GM12874 (cell line): ENCODE measurements at regions not wholly inside any gene's neighbourhood (a gene's known extent, or its start where the extent isn't known, plus 50 kb on each side); places are given as distances from the start of the nearest gene placed in this dataset.

Experiments used
- TF ChIP-seq, protein P1 (sequence below): IDR thresholded peaks from 2 replicates; pipeline ENCODE4 v1.5.1; 2011; ENCODE audit warnings: low read depth, mild to moderate bottlenecking, control low read depth, low read length, moderate library complexity; ENCODE audit not compliant: insufficient read depth

DNA sequence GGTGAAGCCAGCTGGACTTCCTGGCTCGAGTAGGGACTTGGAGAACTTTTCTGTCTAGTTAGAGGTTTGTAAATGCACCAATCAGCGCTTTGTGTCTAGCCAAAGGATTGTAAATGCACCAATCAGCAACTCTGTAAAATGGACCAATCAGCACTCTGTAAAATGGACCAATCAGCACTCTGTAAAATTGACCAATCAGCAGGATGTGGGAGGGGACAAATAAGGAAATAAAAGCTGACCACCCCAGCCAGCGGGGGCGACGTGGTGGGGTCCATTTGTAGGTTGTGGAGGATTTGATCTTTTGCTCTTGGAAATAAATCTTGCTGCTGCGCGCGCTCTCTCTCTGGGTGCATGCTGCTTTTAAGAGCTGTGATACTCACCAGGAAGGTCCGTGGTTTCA is 202.9 kb downstream of the MIAT start:
- TF ChIP-seq, protein P1, sequence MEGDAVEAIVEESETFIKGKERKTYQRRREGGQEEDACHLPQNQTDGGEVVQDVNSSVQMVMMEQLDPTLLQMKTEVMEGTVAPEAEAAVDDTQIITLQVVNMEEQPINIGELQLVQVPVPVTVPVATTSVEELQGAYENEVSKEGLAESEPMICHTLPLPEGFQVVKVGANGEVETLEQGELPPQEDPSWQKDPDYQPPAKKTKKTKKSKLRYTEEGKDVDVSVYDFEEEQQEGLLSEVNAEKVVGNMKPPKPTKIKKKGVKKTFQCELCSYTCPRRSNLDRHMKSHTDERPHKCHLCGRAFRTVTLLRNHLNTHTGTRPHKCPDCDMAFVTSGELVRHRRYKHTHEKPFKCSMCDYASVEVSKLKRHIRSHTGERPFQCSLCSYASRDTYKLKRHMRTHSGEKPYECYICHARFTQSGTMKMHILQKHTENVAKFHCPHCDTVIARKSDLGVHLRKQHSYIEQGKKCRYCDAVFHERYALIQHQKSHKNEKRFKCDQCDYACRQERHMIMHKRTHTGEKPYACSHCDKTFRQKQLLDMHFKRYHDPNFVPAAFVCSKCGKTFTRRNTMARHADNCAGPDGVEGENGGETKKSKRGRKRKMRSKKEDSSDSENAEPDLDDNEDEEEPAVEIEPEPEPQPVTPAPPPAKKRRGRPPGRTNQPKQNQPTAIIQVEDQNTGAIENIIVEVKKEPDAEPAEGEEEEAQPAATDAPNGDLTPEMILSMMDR = no peak

DNA sequence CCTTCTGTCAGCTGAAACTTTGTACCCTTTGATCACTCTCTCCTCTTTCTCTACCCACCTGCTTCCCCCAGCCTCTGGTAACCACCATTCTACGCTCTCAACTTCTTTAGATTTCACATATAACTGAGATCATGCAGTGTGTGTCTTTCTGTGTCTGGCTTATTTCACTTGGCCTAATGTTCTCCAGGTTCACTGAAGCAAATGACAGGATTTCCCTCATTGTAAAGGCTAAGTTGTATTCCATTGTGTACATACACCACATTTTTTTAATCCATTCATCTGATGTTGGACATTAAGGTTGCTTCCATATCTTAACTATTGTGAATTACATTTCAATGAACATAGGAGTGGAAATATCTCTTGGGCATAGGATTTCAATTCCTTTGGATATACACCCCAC is 207.6 kb downstream of the MIAT start:
- TF ChIP-seq, protein P1 = no peak

DNA sequence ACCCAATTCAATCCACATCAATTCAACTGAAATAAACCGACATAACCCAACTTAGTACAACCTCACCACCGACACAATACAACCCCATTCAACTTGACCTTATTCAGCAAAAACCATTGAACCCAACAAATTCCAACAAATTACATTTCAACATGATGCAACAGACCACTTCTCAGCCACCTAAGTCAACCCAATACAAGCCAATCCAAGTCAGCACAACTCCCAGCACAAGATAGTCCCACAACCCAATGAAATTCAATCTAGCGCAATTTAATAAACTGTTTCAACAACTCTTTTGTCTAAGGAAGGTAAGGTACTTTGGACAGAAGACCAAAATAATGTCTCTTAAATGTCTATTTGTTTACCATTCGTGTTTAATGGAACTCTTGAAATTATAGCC is 226.0 kb downstream of the MIAT start:
- TF ChIP-seq, protein P1 = no peak

DNA sequence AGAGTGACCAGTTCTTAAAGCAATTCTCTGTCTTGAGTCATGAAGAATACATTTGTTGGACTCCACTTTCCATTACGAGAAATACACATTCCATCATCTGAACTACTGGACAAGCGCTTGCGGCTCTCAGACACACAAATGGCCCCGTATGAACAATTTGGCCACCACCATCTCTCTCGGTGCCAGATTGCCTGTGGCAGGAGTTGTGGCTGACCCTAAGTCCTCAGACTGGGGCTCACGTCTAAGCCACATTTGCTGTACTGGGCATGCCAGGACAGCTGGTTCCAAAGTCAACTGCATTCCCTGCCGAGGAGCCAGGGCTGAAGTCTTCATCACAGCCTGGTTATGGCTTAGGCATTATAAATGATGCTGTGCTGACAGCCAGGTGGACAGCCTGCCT is 227.5 kb downstream of the MIAT start:
- TF ChIP-seq, protein P1 = no peak

DNA sequence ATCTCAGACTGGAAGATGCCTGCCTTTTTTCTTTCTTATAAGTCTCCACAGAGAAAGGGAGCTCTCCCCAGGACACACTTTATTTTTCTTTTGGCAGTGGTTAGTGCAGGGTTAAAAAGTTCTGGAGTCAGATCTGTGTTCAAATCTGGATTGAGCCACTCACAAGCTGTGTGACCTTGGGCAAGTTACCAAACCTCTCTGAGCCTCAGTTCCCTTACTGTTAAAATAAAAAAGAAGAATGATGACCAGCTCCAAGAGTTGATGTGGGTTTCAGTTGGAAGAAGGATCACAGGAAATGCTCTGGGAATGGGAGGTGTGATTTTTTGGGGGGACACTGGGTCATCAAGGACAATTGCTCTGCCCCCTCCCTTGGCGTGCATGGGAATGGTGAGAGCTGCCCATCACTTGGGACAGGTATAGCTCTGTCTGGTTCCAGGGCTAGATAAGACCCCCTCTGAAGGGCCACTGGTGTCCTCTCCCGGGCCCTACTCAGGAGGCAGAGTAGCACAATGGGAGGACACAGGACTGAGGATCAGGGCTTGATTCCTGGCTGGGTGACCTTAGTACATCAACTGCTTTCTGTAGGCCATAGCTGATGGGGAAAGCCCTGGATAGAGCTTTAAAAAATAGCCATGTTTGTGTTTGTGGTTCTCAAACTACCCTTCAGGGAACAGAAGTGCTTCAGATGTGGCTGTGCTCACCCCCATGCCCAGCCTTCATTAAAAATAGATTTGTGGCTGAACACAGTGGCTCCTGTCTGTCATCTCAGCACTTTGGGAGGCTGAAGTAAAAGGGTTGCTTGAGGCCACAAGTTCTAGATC is 228.3 kb downstream of the MIAT start:
- TF ChIP-seq, protein P1 = no peak

DNA sequence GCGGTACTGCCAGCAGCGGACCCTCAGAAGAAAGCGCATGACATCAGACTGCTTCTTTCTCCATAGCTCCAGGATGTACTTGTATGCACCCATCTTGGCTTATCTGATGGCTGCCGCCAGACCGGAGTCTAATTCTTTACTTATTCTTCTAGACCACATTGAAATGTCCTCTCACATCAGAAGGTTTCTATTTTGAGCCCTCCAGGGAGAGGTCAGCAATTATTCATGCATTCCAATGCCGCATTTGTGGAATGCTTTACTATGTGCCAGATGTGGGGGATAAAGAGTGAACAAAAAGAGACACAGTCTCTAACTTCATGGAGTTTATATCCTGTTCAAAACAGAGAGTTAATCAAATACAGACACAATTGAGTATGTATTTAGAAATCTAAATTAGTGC is 230.1 kb downstream of the MIAT start:
- TF ChIP-seq, protein P1 = no peak

DNA sequence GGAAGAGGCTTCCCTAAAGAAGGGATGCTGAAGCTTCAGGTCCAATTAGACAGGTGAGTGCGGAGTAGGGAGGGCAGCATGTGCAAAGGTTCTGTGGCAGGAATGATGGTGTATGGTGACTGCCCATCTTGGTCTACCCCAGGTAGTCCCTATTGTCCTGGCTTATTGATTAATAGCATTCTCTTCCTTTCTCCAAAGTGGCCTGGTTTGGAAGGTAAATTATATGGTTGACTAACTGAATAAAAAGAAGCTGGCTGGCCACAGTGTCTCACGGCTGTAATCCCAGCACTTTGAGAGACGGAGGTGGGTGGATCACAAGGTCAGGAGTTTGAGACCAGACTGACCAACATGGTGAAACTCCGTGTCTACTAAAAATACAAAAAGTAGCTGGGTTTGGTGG is 230.5 kb downstream of the MIAT start:
- TF ChIP-seq, protein P1 = no peak
